Nephron progenitor cell (in vitro differentiated cells): ENCODE measurements at regions not wholly inside any gene's neighbourhood (a gene's known extent, or its start where the extent isn't known, plus 50 kb on each side); places are given as distances from the start of the nearest gene placed in this dataset.

Source experiments
- DNase-seq: peaks from one replicate; pipeline ENCODE4 v3.0.0; 2021
- H3K27ac Mint-ChIP-seq: 2 replicates; pipeline ENCODE4 v1.8.0; 2021; ENCODE audit warnings: mild to moderate bottlenecking, moderate library complexity, mixed read lengths
- H3K27me3 Mint-ChIP-seq: 2 replicates; pipeline ENCODE4 v1.8.0; 2021; ENCODE audit warnings: mild to moderate bottlenecking, low read depth, mixed read lengths; ENCODE audit not compliant: poor library complexity
- H3K36me3 Mint-ChIP-seq: 2 replicates; pipeline ENCODE4 v1.8.0; 2021; ENCODE audit warnings: low read depth, mixed read lengths
- H3K4me1 Mint-ChIP-seq: 2 replicates; pipeline ENCODE4 v1.8.0; 2021; ENCODE audit warnings: mixed read lengths
- H3K4me3 Mint-ChIP-seq: 2 replicates; pipeline ENCODE4 v1.8.0; 2021; ENCODE audit warnings: mild to moderate bottlenecking, moderate library complexity, mixed read lengths
- H3K9me3 Mint-ChIP-seq: 2 replicates; pipeline ENCODE4 v1.8.0; 2021; ENCODE audit warnings: mild to moderate bottlenecking, moderate library complexity, mixed read lengths
- CTCF ChIP-seq: fragments of 200-600 bp; sonication (generic); IDR thresholded peaks from 2 replicates; pipeline ENCODE4 v1.5.0; 2021; ENCODE audit warnings: antibody characterized with exemption

- Mint-ChIP-seq H3K36me3 (no peaks in the 10 kb centered on the region), H3K4me3 (no peak overlapping the region), H3K27me3 (peaks cover 6% of the 10 kb centered on the region), H3K9me3 (peaks cover 47% of the 10 kb centered on the region), H3K4me1 (peaks cover 12% of the 10 kb centered on the region), H3K27ac (no peak overlapping the region)
- no peak for DNase-seq
- no peak for TF ChIP-seq CTCF
Measured at GRCh38 chr13:30081331-30081730, 226.0 kb downstream of the KATNAL1 start.

GRCh38 chr13:30079501-30079900 lies 227.8 kb downstream of the KATNAL1 start:
- no peak for TF ChIP-seq CTCF
- Mint-ChIP-seq H3K27me3 (peaks cover 6% of the 10 kb centered on the region), H3K4me3 (no peak overlapping the region), H3K9me3 (peaks cover 36% of the 10 kb centered on the region), H3K27ac (no peak overlapping the region), H3K4me1 (peaks cover 12% of the 10 kb centered on the region), H3K36me3 (no peaks in the 10 kb centered on the region)
- DNase-seq = no peak

- DNase-seq = no peak
- Mint-ChIP-seq H3K36me3 (no peaks in the 10 kb centered on the region), H3K4me3 (no peak overlapping the region), H3K27me3 (peaks cover 8% of the 10 kb centered on the region), H3K9me3 (peaks cover 26% of the 10 kb centered on the region), H3K4me1 (peaks cover 12% of the 10 kb centered on the region), H3K27ac (no peak overlapping the region)
- no peak for TF ChIP-seq CTCF
Measured at GRCh38 chr13:30078059-30078458, 227.6 kb upstream of the UBL3 start.

- DNase-seq = no peak
Measured at GRCh38 chr13:30077240-30077735, 226.9 kb upstream of the UBL3 start.

GRCh38 chr13:30074955-30075614 lies 224.7 kb upstream of the UBL3 start:
- H3K27ac Mint-ChIP-seq = no peak overlapping the region
- H3K36me3 Mint-ChIP-seq = no peaks in the 10 kb centered on the region
- no peak for TF ChIP-seq CTCF
- peaks cover 12% of the 10 kb centered on the region for H3K4me1 Mint-ChIP-seq
- H3K27me3 Mint-ChIP-seq = peaks cover 8% of the 10 kb centered on the region
- H3K9me3 Mint-ChIP-seq = peaks cover 9% of the 10 kb centered on the region
- no peak for DNase-seq
- no peak overlapping the region for H3K4me3 Mint-ChIP-seq

More at GRCh38 chr13:30077240-30077735, 226.9 kb upstream of the UBL3 start:
- TF ChIP-seq CTCF = no peak
- Mint-ChIP-seq H3K27ac (no peak overlapping the region), H3K9me3 (peaks cover 22% of the 10 kb centered on the region), H3K4me1 (peaks cover 12% of the 10 kb centered on the region), H3K36me3 (no peaks in the 10 kb centered on the region), H3K27me3 (peaks cover 8% of the 10 kb centered on the region), H3K4me3 (no peak overlapping the region)

GRCh38 chr13:30074431-30074830 lies 224.0 kb upstream of the UBL3 start:
- H3K36me3 Mint-ChIP-seq = no peaks in the 10 kb centered on the region
- no peak for TF ChIP-seq CTCF
- H3K4me1 Mint-ChIP-seq = peaks cover 7% of the 10 kb centered on the region
- H3K9me3 Mint-ChIP-seq = peaks cover 8% of the 10 kb centered on the region
- H3K27me3 Mint-ChIP-seq = peaks cover 13% of the 10 kb centered on the region
- no peak overlapping the region for H3K4me3 Mint-ChIP-seq
- DNase-seq = no peak
- no peak overlapping the region for H3K27ac Mint-ChIP-seq
